ENCODE measurements at regions not wholly inside any gene's neighbourhood (a gene's known extent, or its start where the extent isn't known, plus 50 kb on each side); places are given as distances from the start of the nearest gene placed in this dataset.

DNA sequence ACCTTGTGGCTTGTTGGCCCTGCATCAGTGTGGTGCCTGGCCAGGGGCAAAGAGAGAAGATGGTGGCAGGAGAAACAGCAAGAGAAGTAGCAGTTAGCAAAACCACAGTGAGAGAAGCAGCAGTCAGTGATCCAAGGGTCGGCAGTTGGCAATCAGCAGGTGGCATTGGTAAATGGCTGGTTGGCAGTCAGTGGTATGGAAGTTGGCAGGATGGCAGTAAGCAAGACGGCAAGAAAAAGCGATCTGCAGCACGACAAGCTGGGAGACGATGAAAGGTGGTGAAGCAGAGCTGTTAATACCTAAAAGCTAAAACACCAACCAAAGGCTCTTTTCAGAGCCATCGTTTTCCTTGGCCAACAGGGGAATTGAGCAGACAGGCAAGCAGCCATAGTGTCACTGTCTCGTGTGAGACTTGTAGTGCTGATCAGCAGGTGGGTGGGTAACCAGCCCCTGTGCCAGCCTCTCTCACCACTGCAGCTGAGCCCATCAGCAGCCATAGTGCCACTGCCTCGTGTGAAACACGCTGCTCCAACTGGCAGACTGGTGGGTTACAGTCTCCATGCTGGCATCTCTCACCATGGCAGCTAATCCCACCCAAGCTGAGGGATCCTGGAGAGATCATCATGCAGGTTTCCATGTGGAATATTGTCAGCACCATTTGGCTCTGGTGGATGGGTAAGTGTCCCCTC lies 2078.4 kb downstream of the PCDH7 start:
- TF ChIP-seq, protein P1, sequence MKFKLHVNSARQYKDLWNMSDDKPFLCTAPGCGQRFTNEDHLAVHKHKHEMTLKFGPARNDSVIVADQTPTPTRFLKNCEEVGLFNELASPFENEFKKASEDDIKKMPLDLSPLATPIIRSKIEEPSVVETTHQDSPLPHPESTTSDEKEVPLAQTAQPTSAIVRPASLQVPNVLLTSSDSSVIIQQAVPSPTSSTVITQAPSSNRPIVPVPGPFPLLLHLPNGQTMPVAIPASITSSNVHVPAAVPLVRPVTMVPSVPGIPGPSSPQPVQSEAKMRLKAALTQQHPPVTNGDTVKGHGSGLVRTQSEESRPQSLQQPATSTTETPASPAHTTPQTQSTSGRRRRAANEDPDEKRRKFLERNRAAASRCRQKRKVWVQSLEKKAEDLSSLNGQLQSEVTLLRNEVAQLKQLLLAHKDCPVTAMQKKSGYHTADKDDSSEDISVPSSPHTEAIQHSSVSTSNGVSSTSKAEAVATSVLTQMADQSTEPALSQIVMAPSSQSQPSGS (IDR thresholded peaks at IDR 0.05; ENCODE audit: low read length), result no peak
- TF ChIP-seq TAF1 (IDR thresholded peaks at IDR 0.05; ENCODE audit: low read depth, low read length), result no peak
- TF ChIP-seq POLR2A (IDR thresholded peaks at IDR 0.05; ENCODE audit: control extremely low read depth in 1 of 2, low read depth in 2 of 2, low read length in 2 of 2), result no peak
- peak in 1 of 3 experiments; percentile 0; a peak in 1 of 4 replicates for TF ChIP-seq CTCF (IDR thresholded peaks at IDR 0.05; ENCODE audit: control extremely low read depth in 1 of 3, insufficient read depth in 1 of 3, low read depth in 1 of 3, low read length in 3 of 3)
- TF ChIP-seq GABPA (IDR thresholded peaks at IDR 0.05; ENCODE audit: borderline replicate concordance, insufficient read depth, low read length), result no peak
